Chondrocyte (in vitro differentiated cells): ENCODE measurements at regions not wholly inside any gene's neighbourhood (a gene's known extent, or its start where the extent isn't known, plus 50 kb on each side); places are given as distances from the start of the nearest gene placed in this dataset.

Experiments
- DNase-seq: peaks from one replicate; pipeline ENCODE4 v3.0.0; 2021; ENCODE audit warnings: mixed read lengths, low spot score
- H3K27ac Mint-ChIP-seq: one replicate; pipeline ENCODE4 v1.8.0; 2021; ENCODE audit warnings: mild to moderate bottlenecking, moderate library complexity, mixed read lengths; ENCODE audit not compliant: unreplicated experiment
- H3K27me3 Mint-ChIP-seq: 2 replicates; pipeline ENCODE4 v1.8.0; 2021; ENCODE audit warnings: low read depth, mixed read lengths
- H3K36me3 Mint-ChIP-seq: 2 replicates; pipeline ENCODE4 v1.8.0; 2021; ENCODE audit warnings: low read depth, mixed read lengths
- H3K4me1 Mint-ChIP-seq: 2 replicates; pipeline ENCODE4 v1.8.0; 2021; ENCODE audit warnings: low read depth, mild to moderate bottlenecking, mixed read lengths
- H3K4me3 Mint-ChIP-seq: one replicate; pipeline ENCODE4 v1.8.0; 2021; ENCODE audit warnings: mild to moderate bottlenecking, moderate library complexity, mixed read lengths; ENCODE audit not compliant: unreplicated experiment
- H3K9me3 Mint-ChIP-seq: 2 replicates; pipeline ENCODE4 v1.8.0; 2021; ENCODE audit warnings: low read depth, mixed read lengths
- CTCF ChIP-seq: fragments of 200-600 bp; sonication (generic); IDR thresholded peaks from 2 replicates; pipeline ENCODE4 v1.5.0; 2021; ENCODE audit warnings: antibody characterized with exemption, mild to moderate bottlenecking, moderate library complexity

- Mint-ChIP-seq H3K4me3 (no peak overlapping the region), H3K4me1 (peaks cover 22% of the 10 kb centered on the region), H3K36me3 (no peaks in the 10 kb centered on the region), H3K27ac (no peak overlapping the region), H3K27me3 (no peaks in the 10 kb centered on the region), H3K9me3 (no peaks in the 10 kb centered on the region)
- TF ChIP-seq CTCF: no peak
- DNase-seq: no peak
These were observed 463.6 kb upstream of the MEF2C start for GRCh38 chr5:89346573-89346972.

- Mint-ChIP-seq H3K9me3 (no peaks in the 10 kb centered on the region), H3K27me3 (no peaks in the 10 kb centered on the region), H3K27ac (no peak overlapping the region), H3K4me3 (no peak overlapping the region), H3K4me1 (peaks cover 23% of the 10 kb centered on the region), H3K36me3 (no peaks in the 10 kb centered on the region)
- DNase-seq: no peak
- no peak for TF ChIP-seq CTCF
These were observed 460.7 kb upstream of the MEF2C start for GRCh38 chr5:89343666-89344065.

GRCh38 chr5:89342106-89342876 lies 459.3 kb upstream of the MEF2C start:
- Mint-ChIP-seq H3K36me3 (no peaks in the 10 kb centered on the region), H3K4me1 (peaks cover 23% of the 10 kb centered on the region), H3K4me3 (no peak overlapping the region), H3K9me3 (no peaks in the 10 kb centered on the region), H3K27me3 (no peaks in the 10 kb centered on the region), H3K27ac (peak overlapping the region; percentile 14)
- TF ChIP-seq CTCF: no peak
- no peak for DNase-seq

GRCh38 chr5:89338935-89339334 lies 456.0 kb upstream of the MEF2C start:
- Mint-ChIP-seq H3K27ac (no peak overlapping the region), H3K27me3 (no peaks in the 10 kb centered on the region), H3K9me3 (no peaks in the 10 kb centered on the region), H3K4me3 (no peak overlapping the region), H3K36me3 (no peaks in the 10 kb centered on the region), H3K4me1 (peaks cover 23% of the 10 kb centered on the region)
- DNase-seq: no peak
- no peak for TF ChIP-seq CTCF

DNA sequence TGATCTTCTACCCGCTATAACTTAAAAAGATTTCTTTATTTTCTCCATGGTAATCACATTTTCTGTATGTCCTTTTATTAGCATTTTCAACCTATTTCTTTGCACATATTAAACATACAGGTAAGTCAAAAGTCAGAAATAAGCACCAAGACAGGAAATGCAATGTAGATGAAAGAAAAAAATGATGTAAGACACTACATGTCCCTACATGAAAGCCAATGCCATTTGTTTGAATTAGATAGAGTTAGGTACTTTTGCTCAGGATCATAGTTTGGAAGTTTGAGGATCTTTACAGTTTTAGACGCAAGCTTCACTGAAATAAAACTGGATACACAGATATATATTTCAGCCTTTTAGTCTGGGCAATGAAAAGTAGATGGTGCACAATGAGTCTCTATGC lies 453.1 kb upstream of the MEF2C start:
- no peak for TF ChIP-seq CTCF

More for the DNA sequence above, 453.1 kb upstream of the MEF2C start:
- no peaks in the 10 kb centered on the region for H3K9me3 Mint-ChIP-seq
- peaks cover 5% of the 10 kb centered on the region for H3K4me1 Mint-ChIP-seq
- H3K36me3 Mint-ChIP-seq: no peaks in the 10 kb centered on the region
- no peaks in the 10 kb centered on the region for H3K27me3 Mint-ChIP-seq
- no peak overlapping the region for H3K4me3 Mint-ChIP-seq
- H3K27ac Mint-ChIP-seq: no peak overlapping the region
- no peak for DNase-seq
